ENCODE measurements at regions not wholly inside any gene's neighbourhood (a gene's known extent, or its start where the extent isn't known, plus 50 kb on each side); places are given as distances from the start of the nearest gene placed in this dataset.
"Not testable (repeated sequence)": the region's sequence is repeated elsewhere in the genome, so short reads cannot be mapped to it uniquely, and the experiment has no call there.

- DNase-seq (ENCODE audit: low read depth): no peak
These were observed 581.0 kb downstream of the C4orf33 start for GRCh38 chr4:129676934-129677333.

DNA sequence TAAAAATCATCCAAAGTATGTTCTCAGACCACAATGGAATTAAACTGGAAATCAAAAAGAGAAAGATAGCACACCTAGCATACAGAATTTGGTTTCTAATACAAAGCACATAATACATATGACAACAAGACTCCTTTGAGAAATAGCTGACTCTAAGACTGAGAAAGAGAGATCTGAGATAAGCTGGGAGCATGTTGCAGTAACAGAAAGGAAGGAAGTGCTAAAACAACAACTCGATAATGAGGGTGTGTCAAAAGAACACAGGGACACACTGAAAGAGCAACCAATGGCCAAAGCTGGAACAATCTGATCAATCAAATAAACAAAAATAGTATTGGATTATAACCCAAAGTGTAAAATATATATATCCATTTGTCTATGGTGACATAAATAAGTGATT, 586.6 kb downstream of the C4orf33 start:
- DNase-seq (ENCODE audit: low read depth): no peak

- DNase-seq (ENCODE audit: low read depth): no peak
These were observed 612.0 kb downstream of the C4orf33 start for GRCh38 chr4:129707949-129708348.

DNA sequence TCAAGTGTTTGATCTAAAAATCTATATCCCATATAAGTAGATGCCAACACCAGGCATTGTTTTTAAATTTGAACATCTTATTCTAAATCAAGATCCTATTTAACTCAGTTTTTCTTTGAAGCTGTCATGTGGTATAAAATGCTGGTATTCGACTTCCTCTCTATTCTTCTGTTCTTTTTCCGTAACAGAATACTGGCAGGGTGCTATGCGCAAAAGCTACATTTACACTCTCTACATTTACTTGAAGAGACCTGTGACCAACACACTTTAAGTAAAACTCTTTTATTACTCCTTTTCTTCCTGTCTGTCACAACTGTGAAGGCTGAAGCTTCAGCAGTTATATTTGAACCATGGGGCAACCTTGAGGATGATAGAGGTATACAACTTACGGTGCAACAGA, 612.8 kb downstream of the C4orf33 start:
- no peak for DNase-seq (ENCODE audit: low read depth)

DNA sequence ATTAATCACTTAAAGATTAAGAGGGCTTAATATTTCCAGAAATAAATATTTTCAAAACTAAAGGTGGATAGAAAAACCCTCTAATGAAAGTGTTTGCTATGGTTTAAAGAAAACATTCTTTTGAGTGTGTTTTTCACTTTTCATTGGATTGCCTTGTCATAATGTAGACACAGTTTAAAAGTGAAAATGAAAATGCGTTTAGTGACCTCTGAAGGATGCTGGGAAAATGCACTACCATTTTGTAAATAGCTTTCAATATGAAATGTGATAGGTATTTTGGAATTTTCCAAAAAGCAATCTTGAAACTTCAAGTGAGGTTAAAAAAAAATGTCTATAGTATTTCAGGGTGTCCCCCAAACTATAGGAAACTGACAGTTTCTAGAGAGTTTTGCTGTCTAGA, 642.2 kb downstream of the C4orf33 start:
- no peak for DNase-seq (ENCODE audit: low read depth)

GRCh38 chr4:129747756-129748155, 651.8 kb downstream of the C4orf33 start:
- no peak for DNase-seq (ENCODE audit: low read depth)

DNA sequence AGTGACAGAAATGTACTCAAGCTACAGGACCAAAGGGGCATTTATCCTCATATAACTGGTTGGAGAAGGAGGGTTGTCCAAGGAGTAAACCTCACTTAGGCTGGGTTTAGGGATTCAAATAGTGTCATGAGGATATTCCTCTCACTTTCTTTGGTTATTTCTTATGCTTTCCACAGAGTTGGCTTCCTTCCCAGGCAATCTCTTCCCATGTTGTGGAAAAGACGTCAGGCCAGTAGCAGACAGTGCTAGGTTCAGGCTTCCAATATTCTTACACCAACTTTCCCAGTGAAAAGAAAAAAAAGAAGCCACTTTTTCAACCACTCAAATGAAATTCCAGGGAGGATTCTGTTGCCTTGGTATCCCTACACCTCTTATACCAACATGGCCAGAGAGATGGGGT, 653.0 kb downstream of the C4orf33 start:
- no peak for DNase-seq (ENCODE audit: low read depth)

GRCh38 chr4:129751646-129752045, 655.7 kb downstream of the C4orf33 start:
- no peak for DNase-seq (ENCODE audit: low read depth)

DNA sequence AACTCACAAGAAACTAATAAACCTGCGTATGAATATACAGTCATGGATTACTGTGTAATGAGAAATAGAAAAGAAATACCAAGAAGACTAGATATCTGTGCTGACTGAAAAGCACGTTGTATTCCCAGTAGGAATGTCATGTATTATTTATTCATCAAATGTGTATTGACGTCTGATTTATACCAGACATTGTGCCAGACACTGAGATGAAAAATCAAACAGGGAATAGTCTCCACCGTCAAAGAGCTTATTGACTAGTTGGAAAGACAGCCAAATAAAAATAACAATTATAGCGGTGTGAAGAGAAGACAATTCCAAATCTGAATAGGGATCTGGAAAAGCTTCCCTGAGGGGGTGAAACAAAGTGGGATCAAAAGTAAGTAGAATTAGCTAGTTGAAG, 687.6 kb downstream of the C4orf33 start:
- no peak for DNase-seq (ENCODE audit: low read depth)

- no peak for DNase-seq (ENCODE audit: low read depth)
These were observed 692.5 kb downstream of the C4orf33 start for GRCh38 chr4:129788486-129788885.

DNA sequence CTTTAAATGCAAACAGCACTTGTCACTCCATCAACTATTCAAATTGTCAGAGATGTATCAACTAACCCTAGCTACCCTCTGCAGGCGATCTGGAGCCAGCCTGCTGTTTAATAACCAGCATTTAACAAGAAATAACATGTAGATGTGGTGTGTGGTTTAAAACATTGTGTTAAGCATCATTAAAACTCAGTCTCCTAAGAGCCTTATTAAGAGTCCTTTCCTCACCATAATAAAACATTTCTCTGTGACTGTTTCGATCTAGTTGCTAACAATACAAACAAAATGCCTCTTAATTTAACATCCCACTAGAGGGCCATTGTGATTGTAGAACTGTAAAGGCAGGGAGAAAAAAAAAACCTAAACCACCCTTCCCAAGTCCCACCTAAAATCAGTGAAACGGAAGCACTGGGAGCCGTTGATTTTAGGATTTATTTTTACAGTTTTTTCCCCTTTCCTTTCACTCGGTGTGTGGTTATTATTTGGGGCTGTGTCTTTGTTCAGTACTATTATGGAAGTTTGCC, 708.6 kb downstream of the C4orf33 start:
- DNase-seq (ENCODE audit: low read depth): no peak

GRCh38 chr4:129806986-129807385, 711.0 kb downstream of the C4orf33 start:
- no peak for DNase-seq (ENCODE audit: low read depth)

DNA sequence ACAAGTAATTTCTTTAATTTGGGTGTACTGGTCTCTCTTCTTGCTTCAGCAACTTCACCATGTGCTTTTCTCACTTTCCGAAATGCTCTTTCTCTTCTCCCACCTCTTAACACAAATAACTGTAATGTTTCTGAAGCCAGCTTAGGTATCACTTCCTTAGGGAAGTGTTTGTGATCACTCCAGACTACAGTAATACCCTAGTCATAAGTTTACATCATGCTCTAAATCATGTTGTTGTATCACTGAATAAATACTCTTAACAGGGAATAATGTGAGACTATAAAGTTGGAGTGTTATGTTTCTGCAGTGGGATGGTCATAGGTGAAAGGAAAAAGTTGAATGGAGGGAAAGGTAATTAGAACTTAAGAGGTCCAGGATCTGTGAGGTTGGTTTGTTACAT, 712.3 kb downstream of the C4orf33 start:
- DNase-seq (ENCODE audit: low read depth): no peak

- no peak for DNase-seq (ENCODE audit: low read depth)
These were observed 725.1 kb downstream of the C4orf33 start for GRCh38 chr4:129821073-129821472.

- DNase-seq (ENCODE audit: low read depth): no peak
These were observed 726.0 kb downstream of the C4orf33 start for GRCh38 chr4:129821963-129822362.

- DNase-seq (ENCODE audit: low read depth): no peak
These were observed 726.7 kb downstream of the C4orf33 start for GRCh38 chr4:129822701-129823100.

DNA sequence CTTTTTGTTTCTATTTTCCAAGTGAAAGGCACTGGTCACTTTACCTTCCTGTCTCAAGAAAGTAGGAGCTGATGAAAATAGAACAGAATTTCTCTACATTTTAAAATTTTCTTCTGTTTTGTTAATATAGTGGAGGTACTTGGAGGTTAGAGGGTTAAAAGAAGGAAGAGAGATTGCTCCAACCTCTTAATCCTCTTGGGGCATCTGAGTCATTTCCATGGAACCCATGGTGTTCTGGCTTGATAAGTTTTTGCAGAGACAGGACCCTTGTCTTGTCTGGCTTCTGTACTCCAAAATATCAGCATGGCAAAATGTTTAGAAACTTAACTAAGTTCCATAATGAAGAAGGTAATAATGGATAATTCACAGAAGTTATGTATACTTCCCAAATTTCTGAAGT, 727.2 kb downstream of the C4orf33 start:
- no peak for DNase-seq (ENCODE audit: low read depth)

DNA sequence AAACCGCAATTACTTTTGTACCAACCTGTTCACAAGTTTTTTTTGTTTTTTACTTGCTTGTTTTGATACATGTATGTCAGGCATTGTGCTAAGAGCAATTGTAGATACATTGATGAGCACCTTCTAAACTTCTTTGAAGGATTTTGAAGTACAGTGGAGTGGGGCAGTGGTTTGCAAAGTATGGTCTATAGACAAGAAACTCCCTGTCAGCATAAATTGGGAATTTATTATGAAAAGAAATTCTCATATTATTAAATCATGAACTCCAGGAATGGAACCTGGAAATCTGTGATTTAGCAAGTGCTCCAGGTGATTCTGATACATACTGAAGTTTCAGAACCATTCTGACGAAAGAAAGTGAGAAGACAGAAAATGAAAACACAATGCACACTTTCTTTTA, 733.4 kb downstream of the C4orf33 start:
- DNase-seq (ENCODE audit: low read depth): no peak

- DNase-seq (ENCODE audit: low read depth): no peak
These were observed 743.7 kb downstream of the C4orf33 start for GRCh38 chr4:129839687-129840086.

GRCh38 chr4:129842096-129842495, 746.1 kb downstream of the C4orf33 start:
- no peak for DNase-seq (ENCODE audit: low read depth)

- no peak for DNase-seq (ENCODE audit: low read depth)
These were observed 756.5 kb downstream of the C4orf33 start for GRCh38 chr4:129852434-129852833.

- DNase-seq (ENCODE audit: low read depth): not testable (repeated sequence)
These were observed 757.9 kb downstream of the C4orf33 start for GRCh38 chr4:129853685-129854467.

- no peak for DNase-seq (ENCODE audit: low read depth)
These were observed 766.5 kb downstream of the C4orf33 start for GRCh38 chr4:129862461-129862860.

- DNase-seq (ENCODE audit: low read depth): no peak
These were observed 767.3 kb downstream of the C4orf33 start for GRCh38 chr4:129863206-129863605.

All from activated T-helper 1 cell treated with Interleukin-2 at 50 U/mL for 16 hours (primary cell).